Epithelial cell of esophagus (primary cell): ENCODE measurements at regions not wholly inside any gene's neighbourhood (a gene's known extent, or its start where the extent isn't known, plus 50 kb on each side); places are given as distances from the start of the nearest gene placed in this dataset.
"Not testable (repeated sequence)": the region's sequence is repeated elsewhere in the genome, so short reads cannot be mapped to it uniquely, and the experiment has no call there.

ENCODE experiments used
- DNase-seq: peaks from one replicate; pipeline ENCODE4 v3.0.0; 2010; ENCODE audit warnings: low read depth
- H3K4me3 ChIP-seq: 2 replicates; pipeline ENCODE4 v1.5.1; 2011; ENCODE audit warnings: mild to moderate bottlenecking, low read length, control low read depth
- CTCF ChIP-seq: IDR thresholded peaks from 2 replicates; pipeline ENCODE4 v1.5.1; 2011; ENCODE audit warnings: low read depth, mild to moderate bottlenecking, low read length, control low read depth, inconsistent platforms; ENCODE audit not compliant: insufficient read depth; ENCODE audit errors: missing control alignments

GRCh38 chr4:128653527-128654444 lies 155.7 kb upstream of the JADE1 start:
- no peak for DNase-seq
- no peak overlapping the region for H3K4me3 ChIP-seq
- no peak for TF ChIP-seq CTCF

GRCh38 chr4:128649575-128650205 lies 159.8 kb upstream of the JADE1 start:
- DNase-seq: peak; percentile 46
- H3K4me3 ChIP-seq: no peak overlapping the region
- TF ChIP-seq CTCF: no peak

- no peak for DNase-seq
- TF ChIP-seq CTCF: no peak
- no peak overlapping the region for H3K4me3 ChIP-seq
Observed at GRCh38 chr4:128649161-128649560, 160.3 kb upstream of the JADE1 start.

- DNase-seq: no peak
- TF ChIP-seq CTCF: no peak
- no peak overlapping the region for H3K4me3 ChIP-seq
Observed at GRCh38 chr4:128648021-128648420, 161.5 kb upstream of the JADE1 start.

- H3K4me3 ChIP-seq, DNase-seq: not testable (repeated sequence)
Observed at GRCh38 chr4:128646893-128647292, 162.6 kb upstream of the JADE1 start.

- DNase-seq, H3K4me3 ChIP-seq: not testable (repeated sequence)
Observed at GRCh38 chr4:128644693-128645654, 164.5 kb upstream of the JADE1 start.

- H3K4me3 ChIP-seq, DNase-seq: not testable (repeated sequence)
Observed at GRCh38 chr4:128644107-128644506, 165.4 kb upstream of the JADE1 start.

GRCh38 chr4:128641566-128641965 lies 167.9 kb upstream of the JADE1 start:
- not testable (repeated sequence) for H3K4me3 ChIP-seq, DNase-seq
